SK-N-SH treated with all-trans-retinoic acid at 6 μM for 48 hours (cell line): ENCODE measurements at regions not wholly inside any gene's neighbourhood (a gene's known extent, or its start where the extent isn't known, plus 50 kb on each side); places are given as distances from the start of the nearest gene placed in this dataset.

Source experiments
- ARNTL ChIP-seq: fragments of 450-650 bp; formaldehyde crosslinking; IDR thresholded peaks from 2 replicates; pipeline ENCODE4 v1.5.0; 2020; ENCODE audit warnings: low read depth, mild to moderate bottlenecking, moderate library complexity, borderline replicate concordance
- CSDC2 ChIP-seq: fragments of 250-450 bp; sonication (Bioruptor Pico); IDR thresholded peaks from 2 replicates; pipeline ENCODE4 v1.5.0; 2020; ENCODE audit warnings: mild to moderate bottlenecking, moderate library complexity
- ESRRG ChIP-seq: fragments of 250-450 bp; sonication (Bioruptor Pico); IDR thresholded peaks from 2 replicates; pipeline ENCODE4 v1.6.1; 2021; ENCODE audit warnings: mild to moderate bottlenecking
- ISL1 ChIP-seq: fragments of 250-450 bp; sonication (Bioruptor Pico); IDR thresholded peaks from 2 replicates; pipeline ENCODE4 v2.1.2; 2022; ENCODE audit warnings: mild to moderate bottlenecking, moderate library complexity
- RARB ChIP-seq: fragments of 250-450 bp; sonication (Bioruptor Pico); IDR thresholded peaks from 2 replicates; pipeline ENCODE4 v1.8.0; 2021; ENCODE audit warnings: mild to moderate bottlenecking, moderate library complexity
- TOX ChIP-seq: fragments of 250-450 bp; sonication (Bioruptor Pico); IDR thresholded peaks from 2 replicates; pipeline ENCODE4 v1.8.0; 2021; ENCODE audit warnings: mild to moderate bottlenecking, moderate library complexity, borderline replicate concordance
- ZFP3 ChIP-seq: fragments of 250-450 bp; sonication (Bioruptor Pico); IDR thresholded peaks from 2 replicates; pipeline ENCODE4 v1.5.0; 2020; ENCODE audit warnings: mild to moderate bottlenecking, moderate library complexity
- ZNF565 ChIP-seq: fragments of 450-650 bp; formaldehyde crosslinking; conservative IDR thresholded peaks from 2 replicates; pipeline ENCODE4 v1.5.0; 2020; ENCODE audit warnings: low read depth, mild to moderate bottlenecking, moderate library complexity
- ZNF70 ChIP-seq: fragments of 450-650 bp; formaldehyde crosslinking; IDR thresholded peaks from 2 replicates; pipeline ENCODE4 v1.5.0; 2020; ENCODE audit warnings: mild to moderate bottlenecking, moderate library complexity
- ZNF8 ChIP-seq: fragments of 450-650 bp; formaldehyde crosslinking; IDR thresholded peaks from 2 replicates; pipeline ENCODE4 v1.5.0; 2020; ENCODE audit warnings: mild to moderate bottlenecking, moderate library complexity
- TF ChIP-seq, protein P1 (sequence below): fragments of 250-450 bp; sonication (Bioruptor Pico); IDR thresholded peaks from 2 replicates; pipeline ENCODE4 v1.8.0; 2020; ENCODE audit warnings: mild to moderate bottlenecking, moderate library complexity, borderline replicate concordance
- TF ChIP-seq, protein P2 (sequence below): fragments of 250-450 bp; sonication (Bioruptor Pico); IDR thresholded peaks from 2 replicates; pipeline ENCODE4 v1.5.1; 2020; ENCODE audit warnings: low read depth, mild to moderate bottlenecking, moderate library complexity
- TF ChIP-seq, protein P3 (sequence below): fragments of 250-450 bp; sonication (Bioruptor Pico); IDR thresholded peaks from 2 replicates; pipeline ENCODE4 v1.8.0; 2021; ENCODE audit warnings: low read depth, mild to moderate bottlenecking, moderate library complexity, borderline replicate concordance
- TF ChIP-seq, protein P4 (sequence below): fragments of 250-450 bp; sonication (Bioruptor Pico); IDR thresholded peaks from 2 replicates; pipeline ENCODE4 v1.5.1; 2021; ENCODE audit warnings: mild to moderate bottlenecking, moderate library complexity

DNA sequence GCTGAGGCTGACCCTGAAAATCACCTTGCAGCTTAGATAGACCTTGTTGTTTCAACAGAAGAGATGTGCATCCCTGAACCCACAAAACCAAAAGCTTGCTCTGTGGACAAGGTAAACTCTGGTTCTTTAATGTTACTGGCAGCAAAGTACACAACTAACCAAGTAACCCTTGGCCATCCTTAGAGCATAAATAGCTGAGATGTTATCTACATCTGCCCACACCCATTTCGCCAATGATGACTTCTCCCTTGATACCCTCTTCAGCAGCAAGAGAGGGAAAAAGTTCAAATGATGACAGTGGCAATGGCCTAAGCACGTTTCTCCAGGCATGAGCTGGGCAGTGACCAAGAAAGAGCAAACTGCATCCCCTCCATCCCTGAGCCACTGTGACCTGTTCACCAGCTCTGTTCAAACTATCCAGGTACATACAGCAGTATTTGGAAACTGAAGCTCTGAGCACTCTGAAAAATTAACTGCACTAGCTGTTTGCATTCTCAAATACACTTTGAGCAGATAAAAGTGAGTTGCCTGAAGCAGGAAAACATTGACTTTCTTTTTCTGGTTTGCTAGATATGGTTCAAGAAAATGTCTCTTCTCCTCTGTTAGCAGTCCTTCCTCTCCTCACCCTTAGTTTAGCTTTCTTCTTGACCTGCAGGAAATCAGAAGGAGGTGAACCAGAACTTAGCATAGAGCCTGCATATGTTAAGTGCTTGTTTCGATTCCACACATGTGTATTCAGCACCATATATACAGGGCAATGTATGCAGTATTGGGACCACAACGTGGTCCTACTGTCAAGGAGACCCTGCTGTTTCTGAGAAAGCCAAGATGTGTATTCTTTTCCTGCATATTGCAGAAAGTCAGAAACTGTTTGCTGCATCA, 231.7 kb downstream of the FOXO1 start:
- TF ChIP-seq ZFP3 (CRISPR knock-in tag) (no peak), ZNF565 (CRISPR knock-in tag) (no peak), RARB (CRISPR knock-in tag) (no peak), TOX (CRISPR knock-in tag) (no peak), CSDC2 (no peak), ESRRG (CRISPR knock-in tag) (no peak), ZNF8 (no peak), ZNF70 (CRISPR knock-in tag) (no peak), ARNTL (CRISPR knock-in tag) (no peak), ISL1 (CRISPR knock-in tag) (no peak)
- TF ChIP-seq, protein P1, sequence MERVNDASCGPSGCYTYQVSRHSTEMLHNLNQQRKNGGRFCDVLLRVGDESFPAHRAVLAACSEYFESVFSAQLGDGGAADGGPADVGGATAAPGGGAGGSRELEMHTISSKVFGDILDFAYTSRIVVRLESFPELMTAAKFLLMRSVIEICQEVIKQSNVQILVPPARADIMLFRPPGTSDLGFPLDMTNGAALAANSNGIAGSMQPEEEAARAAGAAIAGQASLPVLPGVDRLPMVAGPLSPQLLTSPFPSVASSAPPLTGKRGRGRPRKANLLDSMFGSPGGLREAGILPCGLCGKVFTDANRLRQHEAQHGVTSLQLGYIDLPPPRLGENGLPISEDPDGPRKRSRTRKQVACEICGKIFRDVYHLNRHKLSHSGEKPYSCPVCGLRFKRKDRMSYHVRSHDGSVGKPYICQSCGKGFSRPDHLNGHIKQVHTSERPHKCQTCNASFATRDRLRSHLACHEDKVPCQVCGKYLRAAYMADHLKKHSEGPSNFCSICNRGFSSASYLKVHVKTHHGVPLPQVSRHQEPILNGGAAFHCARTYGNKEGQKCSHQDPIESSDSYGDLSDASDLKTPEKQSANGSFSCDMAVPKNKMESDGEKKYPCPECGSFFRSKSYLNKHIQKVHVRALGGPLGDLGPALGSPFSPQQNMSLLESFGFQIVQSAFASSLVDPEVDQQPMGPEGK, result no peak
- TF ChIP-seq, protein P2, sequence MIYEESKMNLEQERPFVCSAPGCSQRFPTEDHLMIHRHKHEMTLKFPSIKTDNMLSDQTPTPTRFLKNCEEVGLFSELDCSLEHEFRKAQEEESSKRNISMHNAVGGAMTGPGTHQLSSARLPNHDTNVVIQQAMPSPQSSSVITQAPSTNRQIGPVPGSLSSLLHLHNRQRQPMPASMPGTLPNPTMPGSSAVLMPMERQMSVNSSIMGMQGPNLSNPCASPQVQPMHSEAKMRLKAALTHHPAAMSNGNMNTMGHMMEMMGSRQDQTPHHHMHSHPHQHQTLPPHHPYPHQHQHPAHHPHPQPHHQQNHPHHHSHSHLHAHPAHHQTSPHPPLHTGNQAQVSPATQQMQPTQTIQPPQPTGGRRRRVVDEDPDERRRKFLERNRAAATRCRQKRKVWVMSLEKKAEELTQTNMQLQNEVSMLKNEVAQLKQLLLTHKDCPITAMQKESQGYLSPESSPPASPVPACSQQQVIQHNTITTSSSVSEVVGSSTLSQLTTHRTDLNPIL (CRISPR knock-in tag), result no peak
- TF ChIP-seq, protein P3, sequence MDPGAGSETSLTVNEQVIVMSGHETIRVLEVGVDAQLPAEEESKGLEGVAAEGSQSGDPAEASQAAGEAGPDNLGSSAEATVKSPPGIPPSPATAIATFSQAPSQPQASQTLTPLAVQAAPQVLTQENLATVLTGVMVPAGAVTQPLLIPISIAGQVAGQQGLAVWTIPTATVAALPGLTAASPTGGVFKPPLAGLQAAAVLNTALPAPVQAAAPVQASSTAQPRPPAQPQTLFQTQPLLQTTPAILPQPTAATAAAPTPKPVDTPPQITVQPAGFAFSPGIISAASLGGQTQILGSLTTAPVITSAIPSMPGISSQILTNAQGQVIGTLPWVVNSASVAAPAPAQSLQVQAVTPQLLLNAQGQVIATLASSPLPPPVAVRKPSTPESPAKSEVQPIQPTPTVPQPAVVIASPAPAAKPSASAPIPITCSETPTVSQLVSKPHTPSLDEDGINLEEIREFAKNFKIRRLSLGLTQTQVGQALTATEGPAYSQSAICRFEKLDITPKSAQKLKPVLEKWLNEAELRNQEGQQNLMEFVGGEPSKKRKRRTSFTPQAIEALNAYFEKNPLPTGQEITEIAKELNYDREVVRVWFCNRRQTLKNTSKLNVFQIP, result no peak
- TF ChIP-seq, protein P4, sequence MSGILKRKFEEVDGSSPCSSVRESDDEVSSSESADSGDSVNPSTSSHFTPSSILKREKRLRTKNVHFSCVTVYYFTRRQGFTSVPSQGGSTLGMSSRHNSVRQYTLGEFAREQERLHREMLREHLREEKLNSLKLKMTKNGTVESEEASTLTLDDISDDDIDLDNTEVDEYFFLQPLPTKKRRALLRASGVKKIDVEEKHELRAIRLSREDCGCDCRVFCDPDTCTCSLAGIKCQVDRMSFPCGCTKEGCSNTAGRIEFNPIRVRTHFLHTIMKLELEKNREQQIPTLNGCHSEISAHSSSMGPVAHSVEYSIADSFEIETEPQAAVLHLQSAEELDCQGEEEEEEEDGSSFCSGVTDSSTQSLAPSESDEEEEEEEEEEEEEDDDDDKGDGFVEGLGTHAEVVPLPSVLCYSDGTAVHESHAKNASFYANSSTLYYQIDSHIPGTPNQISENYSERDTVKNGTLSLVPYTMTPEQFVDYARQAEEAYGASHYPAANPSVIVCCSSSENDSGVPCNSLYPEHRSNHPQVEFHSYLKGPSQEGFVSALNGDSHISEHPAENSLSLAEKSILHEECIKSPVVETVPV (CRISPR knock-in tag), result no peak
